GM23338 (cell line): ENCODE measurements at regions not wholly inside any gene's neighbourhood (a gene's known extent, or its start where the extent isn't known, plus 50 kb on each side); places are given as distances from the start of the nearest gene placed in this dataset.

ENCODE experiments used
- ATAC-seq: fragments of 200-7000 bp; cut with Tn5 transposase; 3 replicates; pipeline ENCODE4 v1.9.1; 2020
- DNase-seq: peaks from one replicate; pipeline ENCODE4 v3.0.0-alpha.2; 2015; ENCODE audit warnings: low spot score
- H2AFZ ChIP-seq: fragments of 200-600 bp; sonication (generic); 2 replicates; pipeline ENCODE4 v1.8.0; 2016; ENCODE audit warnings: antibody characterized with exemption, mild to moderate bottlenecking, moderate library complexity
- H3F3A ChIP-seq: fragments of 200-600 bp; sonication (generic); replicated peaks from 2 replicates; pipeline ENCODE4 v1.8.0; 2017; ENCODE audit warnings: antibody characterized with exemption, mixed run types, low read depth
- H3K27ac ChIP-seq: fragments of 200-600 bp; sonication (generic); 2 replicates; pipeline ENCODE4 v1.6.1; 2016; ENCODE audit warnings: low read depth
- H3K27me3 ChIP-seq: fragments of 200-600 bp; sonication (generic); 2 replicates; pipeline ENCODE4 v1.8.0; 2016; ENCODE audit warnings: mild to moderate bottlenecking, mixed run types, moderate library complexity; ENCODE audit not compliant: insufficient read depth
- H3K36me3 ChIP-seq: fragments of 200-600 bp; sonication (generic); 2 replicates; pipeline ENCODE4 v1.8.0; 2016; ENCODE audit warnings: mild to moderate bottlenecking; ENCODE audit not compliant: insufficient read depth
- H3K4me1 ChIP-seq: fragments of 200-600 bp; sonication (generic); 2 replicates; pipeline ENCODE4 v1.8.0; 2016; ENCODE audit warnings: mild to moderate bottlenecking, moderate library complexity; ENCODE audit not compliant: insufficient read depth
- H3K4me2 ChIP-seq: fragments of 200-600 bp; sonication (generic); 2 replicates; pipeline ENCODE4 v1.7.1; 2017; ENCODE audit warnings: mixed run types
- H3K4me3 ChIP-seq: fragments of 200-600 bp; sonication (generic); 2 replicates; pipeline ENCODE4 v1.6.1; 2016; ENCODE audit warnings: mixed run types
- H3K79me2 ChIP-seq: fragments of 200-600 bp; sonication (generic); replicated peaks from 2 replicates; pipeline ENCODE4 v1.8.0; 2017; ENCODE audit warnings: mild to moderate bottlenecking; ENCODE audit not compliant: insufficient read depth
- H3K9me2 ChIP-seq: fragments of 200-600 bp; sonication (generic); 2 replicates; pipeline ENCODE4 v1.8.0; 2017; ENCODE audit not compliant: insufficient read depth
- H4K20me1 ChIP-seq: fragments of 200-600 bp; sonication (generic); replicated peaks from 2 replicates; pipeline ENCODE4 v1.8.0; 2017; ENCODE audit warnings: mild to moderate bottlenecking; ENCODE audit not compliant: insufficient read depth
- H3K27ac Mint-ChIP-seq: 2 replicates; pipeline ENCODE4 v1.8.0; 2020; ENCODE audit warnings: inconsistent platforms, mild to moderate bottlenecking, moderate library complexity, mixed read lengths
- H3K27me3 Mint-ChIP-seq: 3 replicates; pipeline ENCODE4 v1.8.0; 2022; ENCODE audit warnings: low read depth, mild to moderate bottlenecking, moderate library complexity, mixed read lengths, inconsistent platforms; ENCODE audit not compliant: insufficient read depth, poor library complexity
- H3K36me3 Mint-ChIP-seq: 3 replicates; pipeline ENCODE4 v1.8.0; 2021; ENCODE audit warnings: low read depth, mild to moderate bottlenecking, inconsistent platforms, moderate library complexity, mixed read lengths
- H3K4me1 Mint-ChIP-seq: 3 replicates; pipeline ENCODE4 v1.8.0; 2020; ENCODE audit warnings: mild to moderate bottlenecking, inconsistent platforms, mixed read lengths
- H3K4me3 Mint-ChIP-seq: 3 replicates; pipeline ENCODE4 v1.8.0; 2021; ENCODE audit warnings: moderate library complexity, mild to moderate bottlenecking, inconsistent platforms, mixed read lengths
- H3K9me3 Mint-ChIP-seq: 3 replicates; pipeline ENCODE4 v1.8.0; 2020; ENCODE audit warnings: moderate library complexity, mild to moderate bottlenecking, inconsistent platforms, mixed read lengths
- CTCF ChIP-seq, 2 experiments: fragments of 200-600 bp in 1 of 2; sonication (generic) in 1 of 2; conservative IDR thresholded peaks; 2 replicates each; pipeline versions ENCODE4 v1.5.1 to v1.6.1; 2016 to 2017; ENCODE audit warnings: antibody characterized with exemption in 2 of 2, low read depth in 2 of 2, mild to moderate bottlenecking in 2 of 2, moderate library complexity in 1 of 2
- EZH2 ChIP-seq: fragments of 200-600 bp; sonication (generic); IDR thresholded peaks from one replicate; pipeline ENCODE4 v1.8.0; 2017; ENCODE audit warnings: antibody characterized with exemption, mild to moderate bottlenecking, low read depth; ENCODE audit not compliant: unreplicated experiment
- EZH2phosphoT487 ChIP-seq: fragments of 200-600 bp; sonication (generic); IDR thresholded peaks from one replicate; pipeline ENCODE4 v1.8.1; 2018; ENCODE audit warnings: antibody characterized with exemption; ENCODE audit not compliant: unreplicated experiment
- JUNB ChIP-seq: IDR thresholded peaks from one replicate; pipeline ENCODE4 v1.6.1; 2016; ENCODE audit warnings: antibody characterized with exemption; ENCODE audit not compliant: unreplicated experiment
- NANOG ChIP-seq: IDR thresholded peaks from 2 replicates; pipeline ENCODE4 v1.6.1; 2016; ENCODE audit warnings: antibody characterized with exemption, borderline replicate concordance
- POLR2AphosphoS5 ChIP-seq: IDR thresholded peaks from 2 replicates; pipeline ENCODE4 v1.6.1; 2016; ENCODE audit warnings: antibody characterized with exemption, low read depth
- STAT1 ChIP-seq: IDR thresholded peaks from one replicate; pipeline ENCODE4 v1.6.1; 2016; ENCODE audit warnings: antibody characterized with exemption; ENCODE audit not compliant: unreplicated experiment
- ZNF331 ChIP-seq: fragments of 250-450 bp; sonication (Bioruptor Pico); IDR thresholded peaks from 2 replicates; pipeline ENCODE4 v1.5.0; 2020; ENCODE audit warnings: low read depth, mild to moderate bottlenecking, moderate library complexity
- ZNF462 ChIP-seq: fragments of 250-450 bp; sonication (Bioruptor Pico); IDR thresholded peaks from 2 replicates; pipeline ENCODE4 v1.5.0; 2020; ENCODE audit warnings: mild to moderate bottlenecking, moderate library complexity

GRCh38 chr4:165583341-165583740, 204.5 kb downstream of the CPE start (continued):
- TF ChIP-seq ZNF462 (CRISPR knock-in tag) (no peak), JUNB (no peak), STAT1 (no peak), EZH2 (no peak), ZNF331 (no peak)

- no peak overlapping the region for H3K4me2 ChIP-seq
- Mint-ChIP-seq H3K4me3 (no peak overlapping the region), H3K36me3 (no peaks in the 10 kb centered on the region), H3K27ac (no peak overlapping the region), H3K9me3 (no peaks in the 10 kb centered on the region), H3K27me3 (no peaks in the 10 kb centered on the region), H3K4me1 (peaks cover 3% of the 10 kb centered on the region; the same call in 1 of the 3 replicates)
- H3K4me3 ChIP-seq, result no peak overlapping the region
- no peaks in the 10 kb centered on the region for H3K36me3 ChIP-seq
- H3K27ac ChIP-seq, result no peak overlapping the region
- DNase-seq, result no peak
- no peaks in the 10 kb centered on the region for H3F3A ChIP-seq
- H4K20me1 ChIP-seq, result no peaks in the 10 kb centered on the region
- H3K9me2 ChIP-seq, result peaks cover 3% of the 10 kb centered on the region; the same call in 1 of the 2 replicates
- no peaks in the 10 kb centered on the region for H3K4me1 ChIP-seq
- ATAC-seq, result no peak
- H2AFZ ChIP-seq, result no peak overlapping the region
- H3K79me2 ChIP-seq, result no peaks in the 10 kb centered on the region
- H3K27me3 ChIP-seq, result no peaks in the 10 kb centered on the region
- no peak for TF ChIP-seq NANOG
- TF ChIP-seq ZNF462 (CRISPR knock-in tag), result no peak
- no peak for TF ChIP-seq EZH2
- no peak for TF ChIP-seq ZNF331
- TF ChIP-seq EZH2phosphoT487, result no peak
- TF ChIP-seq CTCF (conservative IDR thresholded peaks at IDR 0.05; ENCODE audit: low read depth in 2 of 2), result no peak
- no peak for TF ChIP-seq POLR2AphosphoS5
Measured at GRCh38 chr4:165584916-165585315, 206.1 kb downstream of the CPE start.
